Peyer's patch (tissue), 4 donors: ENCODE measurements at regions not wholly inside any gene's neighbourhood (a gene's known extent, or its start where the extent isn't known, plus 50 kb on each side); places are given as distances from the start of the nearest gene placed in this dataset.

Experiments used
- POLR2A ChIP-seq, 2 donors: fragments of 450-650 bp; IDR thresholded peaks; one replicate each; pipeline ENCODE4 v1.5.1; 2017; ENCODE audit warnings: antibody characterized with exemption in 2 of 2, mild to moderate bottlenecking in 2 of 2, moderate library complexity in 2 of 2
- TF ChIP-seq, protein P1 (sequence below), 6 experiments: fragments of 450-650 bp in 4 of 6; fragments of 200-600 bp in 2 of 6; sonication (generic) in 1 of 6; IDR thresholded peaks; one replicate each; pipeline ENCODE4 v1.5.1; 2017 to 2019; ENCODE audit warnings: antibody characterized with exemption in 6 of 6, mild to moderate bottlenecking in 3 of 6, moderate library complexity in 1 of 6

DNA sequence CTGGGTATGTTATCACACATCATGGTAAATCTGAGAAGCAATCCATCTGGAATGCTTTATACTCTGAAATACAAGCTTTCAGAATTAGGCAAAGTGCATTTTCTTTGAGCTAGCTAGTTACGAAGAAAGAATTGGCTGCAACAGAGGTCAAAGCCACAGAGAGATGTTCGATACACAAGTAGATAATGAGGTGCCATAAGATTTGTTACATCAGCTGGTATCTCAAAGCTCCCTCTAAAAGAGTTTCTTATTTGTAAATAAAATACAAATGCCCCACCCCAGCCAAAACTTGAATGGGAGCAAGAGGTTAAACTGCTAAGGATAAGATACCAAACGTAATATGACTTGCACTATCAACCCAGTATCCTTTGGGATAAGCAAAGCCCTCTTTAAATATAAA, 84.0 kb upstream of the SLCO3A1 start:
- TF ChIP-seq, protein P1, sequence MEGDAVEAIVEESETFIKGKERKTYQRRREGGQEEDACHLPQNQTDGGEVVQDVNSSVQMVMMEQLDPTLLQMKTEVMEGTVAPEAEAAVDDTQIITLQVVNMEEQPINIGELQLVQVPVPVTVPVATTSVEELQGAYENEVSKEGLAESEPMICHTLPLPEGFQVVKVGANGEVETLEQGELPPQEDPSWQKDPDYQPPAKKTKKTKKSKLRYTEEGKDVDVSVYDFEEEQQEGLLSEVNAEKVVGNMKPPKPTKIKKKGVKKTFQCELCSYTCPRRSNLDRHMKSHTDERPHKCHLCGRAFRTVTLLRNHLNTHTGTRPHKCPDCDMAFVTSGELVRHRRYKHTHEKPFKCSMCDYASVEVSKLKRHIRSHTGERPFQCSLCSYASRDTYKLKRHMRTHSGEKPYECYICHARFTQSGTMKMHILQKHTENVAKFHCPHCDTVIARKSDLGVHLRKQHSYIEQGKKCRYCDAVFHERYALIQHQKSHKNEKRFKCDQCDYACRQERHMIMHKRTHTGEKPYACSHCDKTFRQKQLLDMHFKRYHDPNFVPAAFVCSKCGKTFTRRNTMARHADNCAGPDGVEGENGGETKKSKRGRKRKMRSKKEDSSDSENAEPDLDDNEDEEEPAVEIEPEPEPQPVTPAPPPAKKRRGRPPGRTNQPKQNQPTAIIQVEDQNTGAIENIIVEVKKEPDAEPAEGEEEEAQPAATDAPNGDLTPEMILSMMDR (IDR thresholded peaks at IDR 0.05): no peak
- TF ChIP-seq POLR2A (IDR thresholded peaks at IDR 0.05): no peak
